Lower leg skin (tissue), 3 donors: ENCODE measurements at regions not wholly inside any gene's neighbourhood (a gene's known extent, or its start where the extent isn't known, plus 50 kb on each side); places are given as distances from the start of the nearest gene placed in this dataset.

ENCODE experiments used
- CTCF ChIP-seq, 3 donors: fragments of 450-650 bp; IDR thresholded peaks; one replicate each; pipeline ENCODE4 v1.5.1; 2016; ENCODE audit warnings: antibody characterized with exemption in 3 of 3, mild to moderate bottlenecking in 3 of 3, moderate library complexity in 2 of 3
- POLR2A ChIP-seq, 2 donors: fragments of 450-650 bp; IDR thresholded peaks; one replicate each; pipeline ENCODE4 v1.6.1; 2016 to 2017; ENCODE audit warnings: antibody characterized with exemption in 2 of 2, mild to moderate bottlenecking in 1 of 2, moderate library complexity in 1 of 2

DNA sequence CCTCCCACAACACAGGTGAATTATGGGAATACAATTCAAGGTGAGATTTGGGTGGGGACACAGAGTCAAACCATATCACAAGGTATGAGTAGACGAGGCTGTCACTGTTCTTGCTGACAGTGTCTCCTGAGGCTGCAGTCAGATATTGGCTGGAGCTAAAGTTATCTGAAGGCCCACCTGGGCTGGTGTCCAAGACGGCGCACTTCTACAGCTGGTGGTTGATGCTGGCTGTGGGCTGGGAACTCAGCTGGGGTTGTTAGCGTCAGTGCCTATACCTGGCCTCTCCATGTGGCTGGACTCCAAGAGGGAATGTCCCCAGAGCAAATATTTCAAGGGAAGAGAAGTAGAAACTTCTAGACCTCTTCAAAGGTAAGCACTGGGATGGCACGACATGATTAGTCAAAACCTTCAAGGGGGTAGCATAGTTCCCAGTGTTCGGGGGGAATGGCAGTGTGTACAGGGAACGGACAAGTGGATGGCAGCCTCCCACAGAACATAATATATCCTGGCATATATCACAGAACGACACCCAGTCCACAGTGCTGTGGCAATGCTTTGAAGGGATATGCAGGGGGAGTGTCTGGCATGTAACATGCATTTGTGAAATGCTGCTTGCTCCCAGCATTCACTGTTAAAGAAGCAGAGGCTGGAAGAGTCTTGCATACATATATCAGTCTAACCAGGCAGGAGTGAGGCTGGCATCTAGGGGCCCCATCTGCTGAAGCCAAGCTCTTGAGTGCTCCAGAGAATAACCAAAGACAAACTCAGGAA, 126.7 kb upstream of the RFLNA start:
- TF ChIP-seq CTCF (IDR thresholded peaks at IDR 0.05) (no peak), POLR2A (IDR thresholded peaks at IDR 0.05) (no peak)
